ENCODE measurements at regions not wholly inside any gene's neighbourhood (a gene's known extent, or its start where the extent isn't known, plus 50 kb on each side); places are given as distances from the start of the nearest gene placed in this dataset.
"Not testable (repeated sequence)": the region's sequence is repeated elsewhere in the genome, so short reads cannot be mapped to it uniquely, and the experiment has no call there.

DNA sequence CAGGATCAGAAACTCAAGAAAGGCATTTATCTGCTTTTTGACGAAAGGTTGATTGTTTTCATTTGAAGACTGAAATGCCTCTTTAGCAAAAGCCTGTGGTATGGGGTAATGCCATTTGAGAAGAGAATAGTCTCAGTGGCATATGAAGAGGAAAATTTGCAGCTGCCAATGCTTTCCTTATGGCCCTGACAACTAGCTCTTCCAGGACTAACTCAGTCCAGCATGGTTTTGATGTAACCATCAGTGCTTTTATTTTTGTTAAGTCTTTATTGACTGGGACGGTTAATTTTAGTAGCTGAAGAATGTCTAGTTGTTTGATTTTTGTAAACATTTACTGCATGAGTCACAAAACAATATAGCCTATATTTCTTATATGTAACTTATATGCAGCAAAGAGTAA is 158.4 kb downstream of the LNPK start:
- no peak for TF ChIP-seq CSDC2 (CRISPR knock-in tag; IDR thresholded peaks at IDR 0.05)
- TF ChIP-seq TCF4 (CRISPR knock-in tag; IDR thresholded peaks at IDR 0.05; ENCODE audit: borderline replicate concordance): no peak
- TF ChIP-seq, protein P1, sequence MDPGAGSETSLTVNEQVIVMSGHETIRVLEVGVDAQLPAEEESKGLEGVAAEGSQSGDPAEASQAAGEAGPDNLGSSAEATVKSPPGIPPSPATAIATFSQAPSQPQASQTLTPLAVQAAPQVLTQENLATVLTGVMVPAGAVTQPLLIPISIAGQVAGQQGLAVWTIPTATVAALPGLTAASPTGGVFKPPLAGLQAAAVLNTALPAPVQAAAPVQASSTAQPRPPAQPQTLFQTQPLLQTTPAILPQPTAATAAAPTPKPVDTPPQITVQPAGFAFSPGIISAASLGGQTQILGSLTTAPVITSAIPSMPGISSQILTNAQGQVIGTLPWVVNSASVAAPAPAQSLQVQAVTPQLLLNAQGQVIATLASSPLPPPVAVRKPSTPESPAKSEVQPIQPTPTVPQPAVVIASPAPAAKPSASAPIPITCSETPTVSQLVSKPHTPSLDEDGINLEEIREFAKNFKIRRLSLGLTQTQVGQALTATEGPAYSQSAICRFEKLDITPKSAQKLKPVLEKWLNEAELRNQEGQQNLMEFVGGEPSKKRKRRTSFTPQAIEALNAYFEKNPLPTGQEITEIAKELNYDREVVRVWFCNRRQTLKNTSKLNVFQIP (CRISPR knock-in tag; IDR thresholded peaks at IDR 0.05; ENCODE audit: borderline replicate concordance, low read depth): no peak
- TF ChIP-seq BACH2 (CRISPR knock-in tag; IDR thresholded peaks at IDR 0.05; ENCODE audit: borderline replicate concordance): no peak
- TF ChIP-seq ARNTL (CRISPR knock-in tag; IDR thresholded peaks at IDR 0.05; ENCODE audit: borderline replicate concordance, low read depth): no peak
- TF ChIP-seq ZFP3 (CRISPR knock-in tag; IDR thresholded peaks at IDR 0.05): no peak
- TF ChIP-seq ZNF8 (CRISPR knock-in tag; IDR thresholded peaks at IDR 0.05): no peak
- TF ChIP-seq, protein P2, sequence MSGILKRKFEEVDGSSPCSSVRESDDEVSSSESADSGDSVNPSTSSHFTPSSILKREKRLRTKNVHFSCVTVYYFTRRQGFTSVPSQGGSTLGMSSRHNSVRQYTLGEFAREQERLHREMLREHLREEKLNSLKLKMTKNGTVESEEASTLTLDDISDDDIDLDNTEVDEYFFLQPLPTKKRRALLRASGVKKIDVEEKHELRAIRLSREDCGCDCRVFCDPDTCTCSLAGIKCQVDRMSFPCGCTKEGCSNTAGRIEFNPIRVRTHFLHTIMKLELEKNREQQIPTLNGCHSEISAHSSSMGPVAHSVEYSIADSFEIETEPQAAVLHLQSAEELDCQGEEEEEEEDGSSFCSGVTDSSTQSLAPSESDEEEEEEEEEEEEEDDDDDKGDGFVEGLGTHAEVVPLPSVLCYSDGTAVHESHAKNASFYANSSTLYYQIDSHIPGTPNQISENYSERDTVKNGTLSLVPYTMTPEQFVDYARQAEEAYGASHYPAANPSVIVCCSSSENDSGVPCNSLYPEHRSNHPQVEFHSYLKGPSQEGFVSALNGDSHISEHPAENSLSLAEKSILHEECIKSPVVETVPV (CRISPR knock-in tag; IDR thresholded peaks at IDR 0.05): no peak
- TF ChIP-seq ESRRG (CRISPR knock-in tag; IDR thresholded peaks at IDR 0.05): no peak

DNA sequence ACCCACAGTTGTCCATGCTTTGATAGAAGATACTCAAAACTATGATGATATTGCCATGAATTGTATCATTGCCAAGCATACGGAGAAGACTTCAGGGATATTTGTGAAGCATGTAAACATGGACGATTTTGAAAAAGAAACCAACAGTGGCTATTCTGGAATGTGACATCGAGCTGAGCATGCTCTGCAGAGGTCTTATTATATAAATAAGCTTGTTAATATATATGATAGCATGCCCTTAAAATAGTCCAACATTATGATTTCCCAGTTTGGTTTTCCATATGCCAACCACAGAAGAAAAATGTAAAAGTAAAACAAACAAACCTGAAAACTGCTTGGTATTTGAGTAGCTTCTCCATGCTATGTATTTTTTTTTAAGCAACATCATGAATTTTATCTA is 159.1 kb downstream of the LNPK start:
- ATAC-seq: no peak
- TF ChIP-seq, protein P2 (CRISPR knock-in tag; IDR thresholded peaks at IDR 0.05): no peak
- TF ChIP-seq, protein P3, sequence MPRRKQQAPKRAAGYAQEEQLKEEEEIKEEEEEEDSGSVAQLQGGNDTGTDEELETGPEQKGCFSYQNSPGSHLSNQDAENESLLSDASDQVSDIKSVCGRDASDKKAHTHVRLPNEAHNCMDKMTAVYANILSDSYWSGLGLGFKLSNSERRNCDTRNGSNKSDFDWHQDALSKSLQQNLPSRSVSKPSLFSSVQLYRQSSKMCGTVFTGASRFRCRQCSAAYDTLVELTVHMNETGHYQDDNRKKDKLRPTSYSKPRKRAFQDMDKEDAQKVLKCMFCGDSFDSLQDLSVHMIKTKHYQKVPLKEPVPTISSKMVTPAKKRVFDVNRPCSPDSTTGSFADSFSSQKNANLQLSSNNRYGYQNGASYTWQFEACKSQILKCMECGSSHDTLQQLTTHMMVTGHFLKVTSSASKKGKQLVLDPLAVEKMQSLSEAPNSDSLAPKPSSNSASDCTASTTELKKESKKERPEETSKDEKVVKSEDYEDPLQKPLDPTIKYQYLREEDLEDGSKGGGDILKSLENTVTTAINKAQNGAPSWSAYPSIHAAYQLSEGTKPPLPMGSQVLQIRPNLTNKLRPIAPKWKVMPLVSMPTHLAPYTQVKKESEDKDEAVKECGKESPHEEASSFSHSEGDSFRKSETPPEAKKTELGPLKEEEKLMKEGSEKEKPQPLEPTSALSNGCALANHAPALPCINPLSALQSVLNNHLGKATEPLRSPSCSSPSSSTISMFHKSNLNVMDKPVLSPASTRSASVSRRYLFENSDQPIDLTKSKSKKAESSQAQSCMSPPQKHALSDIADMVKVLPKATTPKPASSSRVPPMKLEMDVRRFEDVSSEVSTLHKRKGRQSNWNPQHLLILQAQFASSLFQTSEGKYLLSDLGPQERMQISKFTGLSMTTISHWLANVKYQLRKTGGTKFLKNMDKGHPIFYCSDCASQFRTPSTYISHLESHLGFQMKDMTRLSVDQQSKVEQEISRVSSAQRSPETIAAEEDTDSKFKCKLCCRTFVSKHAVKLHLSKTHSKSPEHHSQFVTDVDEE (CRISPR knock-in tag; IDR thresholded peaks at IDR 0.05): no peak
- TF ChIP-seq GLIS3 (CRISPR knock-in tag; IDR thresholded peaks at IDR 0.05): no peak
- TF ChIP-seq, protein P4, sequence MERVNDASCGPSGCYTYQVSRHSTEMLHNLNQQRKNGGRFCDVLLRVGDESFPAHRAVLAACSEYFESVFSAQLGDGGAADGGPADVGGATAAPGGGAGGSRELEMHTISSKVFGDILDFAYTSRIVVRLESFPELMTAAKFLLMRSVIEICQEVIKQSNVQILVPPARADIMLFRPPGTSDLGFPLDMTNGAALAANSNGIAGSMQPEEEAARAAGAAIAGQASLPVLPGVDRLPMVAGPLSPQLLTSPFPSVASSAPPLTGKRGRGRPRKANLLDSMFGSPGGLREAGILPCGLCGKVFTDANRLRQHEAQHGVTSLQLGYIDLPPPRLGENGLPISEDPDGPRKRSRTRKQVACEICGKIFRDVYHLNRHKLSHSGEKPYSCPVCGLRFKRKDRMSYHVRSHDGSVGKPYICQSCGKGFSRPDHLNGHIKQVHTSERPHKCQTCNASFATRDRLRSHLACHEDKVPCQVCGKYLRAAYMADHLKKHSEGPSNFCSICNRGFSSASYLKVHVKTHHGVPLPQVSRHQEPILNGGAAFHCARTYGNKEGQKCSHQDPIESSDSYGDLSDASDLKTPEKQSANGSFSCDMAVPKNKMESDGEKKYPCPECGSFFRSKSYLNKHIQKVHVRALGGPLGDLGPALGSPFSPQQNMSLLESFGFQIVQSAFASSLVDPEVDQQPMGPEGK (CRISPR knock-in tag; IDR thresholded peaks at IDR 0.05; ENCODE audit: borderline replicate concordance): no peak
- no peak for TF ChIP-seq ZNF565 (CRISPR knock-in tag; conservative IDR thresholded peaks at IDR 0.05; ENCODE audit: low read depth)
- TF ChIP-seq, protein P1 (CRISPR knock-in tag; IDR thresholded peaks at IDR 0.05; ENCODE audit: borderline replicate concordance, low read depth): no peak

More for the DNA sequence above, 158.4 kb downstream of the LNPK start:
- no peak for ATAC-seq

DNA sequence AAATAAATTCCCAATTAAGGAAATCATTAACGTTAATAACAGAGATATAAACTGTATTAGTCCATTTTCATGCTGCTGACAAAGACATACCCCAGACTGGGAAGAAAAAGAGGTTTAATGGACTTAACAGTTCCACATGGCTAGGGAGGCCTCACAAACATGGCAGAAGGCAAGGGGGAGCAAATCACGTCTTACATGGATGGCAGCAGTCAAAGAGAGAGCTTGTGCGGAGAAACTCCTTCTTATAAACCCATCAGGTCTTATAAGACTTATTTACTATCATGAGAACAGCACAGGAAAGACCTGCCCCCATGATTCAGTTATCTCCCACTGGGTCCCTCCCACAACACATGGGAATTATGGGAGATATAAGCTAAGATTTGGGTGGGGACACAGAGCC is 161.3 kb downstream of the LNPK start:
- not testable (repeated sequence) for ATAC-seq

DNA sequence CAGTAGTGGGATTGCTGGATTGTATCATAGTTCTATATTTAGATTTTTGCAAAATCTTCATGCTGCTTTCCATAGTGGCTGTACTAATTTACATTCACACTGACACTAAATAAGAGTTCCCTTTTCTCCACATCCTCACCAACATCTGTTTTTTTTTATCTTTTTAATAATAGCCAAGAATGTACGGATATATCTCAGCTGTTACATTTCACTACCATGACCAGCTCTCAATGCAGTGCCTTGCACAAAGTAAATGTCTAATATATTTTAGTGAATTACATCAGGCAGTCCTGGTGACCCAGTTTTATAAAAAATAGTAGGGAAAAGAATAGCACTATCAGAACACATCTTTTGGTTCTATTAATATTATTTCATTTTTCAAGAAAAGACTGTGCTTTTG is 161.8 kb downstream of the LNPK start:
- ATAC-seq: peak; percentile 7; the same call in 1 of the 3 replicates
- TF ChIP-seq GLIS3 (CRISPR knock-in tag; IDR thresholded peaks at IDR 0.05) (no peak), BACH2 (CRISPR knock-in tag; IDR thresholded peaks at IDR 0.05; ENCODE audit: borderline replicate concordance) (no peak), ZFP3 (CRISPR knock-in tag; IDR thresholded peaks at IDR 0.05) (no peak)
- TF ChIP-seq, protein P1 (CRISPR knock-in tag; IDR thresholded peaks at IDR 0.05; ENCODE audit: borderline replicate concordance, low read depth): no peak
- TF ChIP-seq, protein P5, sequence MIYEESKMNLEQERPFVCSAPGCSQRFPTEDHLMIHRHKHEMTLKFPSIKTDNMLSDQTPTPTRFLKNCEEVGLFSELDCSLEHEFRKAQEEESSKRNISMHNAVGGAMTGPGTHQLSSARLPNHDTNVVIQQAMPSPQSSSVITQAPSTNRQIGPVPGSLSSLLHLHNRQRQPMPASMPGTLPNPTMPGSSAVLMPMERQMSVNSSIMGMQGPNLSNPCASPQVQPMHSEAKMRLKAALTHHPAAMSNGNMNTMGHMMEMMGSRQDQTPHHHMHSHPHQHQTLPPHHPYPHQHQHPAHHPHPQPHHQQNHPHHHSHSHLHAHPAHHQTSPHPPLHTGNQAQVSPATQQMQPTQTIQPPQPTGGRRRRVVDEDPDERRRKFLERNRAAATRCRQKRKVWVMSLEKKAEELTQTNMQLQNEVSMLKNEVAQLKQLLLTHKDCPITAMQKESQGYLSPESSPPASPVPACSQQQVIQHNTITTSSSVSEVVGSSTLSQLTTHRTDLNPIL (CRISPR knock-in tag; IDR thresholded peaks at IDR 0.05; ENCODE audit: low read depth): no peak
- TF ChIP-seq, protein P4 (CRISPR knock-in tag; IDR thresholded peaks at IDR 0.05; ENCODE audit: borderline replicate concordance): no peak
